GM21381 (cell line): ENCODE measurements at regions not wholly inside any gene's neighbourhood (a gene's known extent, or its start where the extent isn't known, plus 50 kb on each side); places are given as distances from the start of the nearest gene placed in this dataset.

Experiments
- ATAC-seq: cut with Tn5 transposase; IDR thresholded peaks from one replicate; pipeline ENCODE4 v1.9.1; 2021; ENCODE audit warnings: mild to moderate bottlenecking, moderate library complexity; ENCODE audit not compliant: unreplicated experiment

GRCh38 chr5:6910950-6911349 lies 197.7 kb downstream of the TENT4A start:
- ATAC-seq, result no peak

- ATAC-seq, result no peak
Observed at GRCh38 chr5:6914347-6914746, 201.1 kb downstream of the TENT4A start.

GRCh38 chr5:6915574-6915973 lies 202.3 kb downstream of the TENT4A start:
- no peak for ATAC-seq

- ATAC-seq, result no peak
Observed at GRCh38 chr5:6918255-6918654, 205.0 kb downstream of the TENT4A start.

GRCh38 chr5:6920628-6921256 lies 207.5 kb downstream of the TENT4A start:
- no peak for ATAC-seq

- ATAC-seq, result no peak
Observed at GRCh38 chr5:6926491-6927038, 213.3 kb downstream of the TENT4A start.

GRCh38 chr5:6936031-6936430 lies 222.8 kb downstream of the TENT4A start:
- ATAC-seq, result no peak

GRCh38 chr5:6937677-6938076 lies 224.4 kb downstream of the TENT4A start:
- ATAC-seq, result no peak

- no peak for ATAC-seq
Observed at GRCh38 chr5:6941631-6942030, 228.4 kb downstream of the TENT4A start.

- ATAC-seq, result no peak
Observed at GRCh38 chr5:6943197-6944112, 230.2 kb downstream of the TENT4A start.

GRCh38 chr5:6948562-6948961 lies 235.3 kb downstream of the TENT4A start:
- ATAC-seq, result no peak

GRCh38 chr5:6949230-6949629 lies 236.0 kb downstream of the TENT4A start:
- ATAC-seq, result no peak

- ATAC-seq, result no peak
Observed at GRCh38 chr5:6950250-6950649, 237.0 kb downstream of the TENT4A start.

GRCh38 chr5:6950860-6951259 lies 237.6 kb downstream of the TENT4A start:
- no peak for ATAC-seq

- no peak for ATAC-seq
Observed at GRCh38 chr5:6961123-6961522, 247.9 kb downstream of the TENT4A start.

- ATAC-seq, result no peak
Observed at GRCh38 chr5:6961837-6962635, 248.8 kb downstream of the TENT4A start.

- no peak for ATAC-seq
Observed at GRCh38 chr5:6976971-6977370, 263.7 kb downstream of the TENT4A start.

GRCh38 chr5:6979061-6979460 lies 265.8 kb downstream of the TENT4A start:
- ATAC-seq, result no peak

GRCh38 chr5:6989230-6989629 lies 276.0 kb downstream of the TENT4A start:
- ATAC-seq, result no peak

GRCh38 chr5:6994097-6994496 lies 280.9 kb downstream of the TENT4A start:
- ATAC-seq, result no peak

- ATAC-seq, result no peak
Observed at GRCh38 chr5:6995115-6995514, 281.9 kb downstream of the TENT4A start.
